ENCODE measurements at regions not wholly inside any gene's neighbourhood (a gene's known extent, or its start where the extent isn't known, plus 50 kb on each side); places are given as distances from the start of the nearest gene placed in this dataset.

DNA sequence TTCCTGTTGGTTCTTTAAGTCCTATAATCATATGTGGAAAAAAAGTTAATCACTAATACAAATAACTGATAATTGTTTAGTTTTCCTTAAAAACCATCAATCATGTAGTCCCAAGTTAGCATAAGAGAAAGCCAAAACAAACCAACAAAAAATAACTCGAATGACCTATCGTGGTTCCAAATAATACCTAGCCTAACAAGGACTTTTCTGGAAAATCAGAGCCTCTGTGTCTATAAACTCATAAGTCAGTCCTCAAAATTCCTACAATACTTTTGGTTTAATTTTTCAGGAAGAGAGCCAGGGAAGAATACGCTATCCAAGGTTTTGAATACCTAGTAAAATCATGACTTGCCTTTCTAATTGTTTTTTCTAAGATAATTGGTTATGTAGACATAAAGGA lies 975.3 kb upstream of the SOX9 start:
- Histone ChIP-seq H3K9ac (ENCODE audit: low read length) (no peak overlapping the region), H3K27me3 (ENCODE audit: insufficient read depth, low read length) (no peaks in the 10 kb centered on the region), H2AFZ (ENCODE audit: low read length) (no peak overlapping the region), H3K9me2 (ENCODE audit: low read depth, low read length) (no peaks in the 10 kb centered on the region), H3K4me2 (ENCODE audit: low read length) (no peak overlapping the region), H3K79me2 (ENCODE audit: insufficient read depth, low read length) (no peaks in the 10 kb centered on the region), H3K9me3 (ENCODE audit: low read length) (no peaks in the 10 kb centered on the region), H3K4me1 (ENCODE audit: insufficient read depth, low read length, severe bottlenecking) (no peaks in the 10 kb centered on the region), H4K20me1 (ENCODE audit: insufficient read depth, low read length) (no peaks in the 10 kb centered on the region), H3K27ac (ENCODE audit: low read depth, low read length, poor library complexity, severe bottlenecking) (no peak overlapping the region), H3K36me3 (ENCODE audit: insufficient read depth, low read length) (no peaks in the 10 kb centered on the region), H3F3A (ENCODE audit: insufficient read depth, low read length) (no peaks in the 10 kb centered on the region), H3K4me3 (ENCODE audit: low read depth, low read length, poor library complexity, severe bottlenecking) (no peak overlapping the region)
- TF ChIP-seq, protein P1, sequence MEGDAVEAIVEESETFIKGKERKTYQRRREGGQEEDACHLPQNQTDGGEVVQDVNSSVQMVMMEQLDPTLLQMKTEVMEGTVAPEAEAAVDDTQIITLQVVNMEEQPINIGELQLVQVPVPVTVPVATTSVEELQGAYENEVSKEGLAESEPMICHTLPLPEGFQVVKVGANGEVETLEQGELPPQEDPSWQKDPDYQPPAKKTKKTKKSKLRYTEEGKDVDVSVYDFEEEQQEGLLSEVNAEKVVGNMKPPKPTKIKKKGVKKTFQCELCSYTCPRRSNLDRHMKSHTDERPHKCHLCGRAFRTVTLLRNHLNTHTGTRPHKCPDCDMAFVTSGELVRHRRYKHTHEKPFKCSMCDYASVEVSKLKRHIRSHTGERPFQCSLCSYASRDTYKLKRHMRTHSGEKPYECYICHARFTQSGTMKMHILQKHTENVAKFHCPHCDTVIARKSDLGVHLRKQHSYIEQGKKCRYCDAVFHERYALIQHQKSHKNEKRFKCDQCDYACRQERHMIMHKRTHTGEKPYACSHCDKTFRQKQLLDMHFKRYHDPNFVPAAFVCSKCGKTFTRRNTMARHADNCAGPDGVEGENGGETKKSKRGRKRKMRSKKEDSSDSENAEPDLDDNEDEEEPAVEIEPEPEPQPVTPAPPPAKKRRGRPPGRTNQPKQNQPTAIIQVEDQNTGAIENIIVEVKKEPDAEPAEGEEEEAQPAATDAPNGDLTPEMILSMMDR (IDR thresholded peaks at IDR 0.05; ENCODE audit: low read length), result no peak
- no peak for TF ChIP-seq EZH2 (IDR thresholded peaks at IDR 0.05; ENCODE audit: borderline replicate concordance, low read length)

DNA sequence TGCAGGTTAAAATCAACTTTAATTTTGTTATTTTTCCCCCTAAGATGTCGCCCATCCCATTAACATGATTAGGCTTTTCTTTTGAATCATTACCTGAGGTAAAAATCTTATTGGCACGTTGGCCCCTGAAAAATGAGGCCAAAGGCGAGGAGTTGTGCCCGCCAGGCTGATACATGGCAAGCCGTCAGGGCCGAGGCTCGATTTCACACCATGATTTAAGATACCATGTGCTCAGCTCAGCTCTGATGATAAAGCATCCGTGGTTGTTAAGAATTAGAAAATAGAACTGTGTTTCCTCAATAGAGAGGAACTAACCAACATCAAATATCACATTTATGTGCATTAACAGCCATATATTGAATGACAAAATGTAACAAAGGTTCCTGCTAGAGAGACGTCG lies 972.9 kb upstream of the SOX9 start:
- no peaks in the 10 kb centered on the region for H4K20me1 ChIP-seq (ENCODE audit: insufficient read depth, low read length)
- no peaks in the 10 kb centered on the region for H3K4me1 ChIP-seq (ENCODE audit: insufficient read depth, low read length, severe bottlenecking)
- H3K36me3 ChIP-seq (ENCODE audit: insufficient read depth, low read length), result no peaks in the 10 kb centered on the region
- H3K9me2 ChIP-seq (ENCODE audit: low read depth, low read length), result no peaks in the 10 kb centered on the region
- no peaks in the 10 kb centered on the region for H3K27me3 ChIP-seq (ENCODE audit: insufficient read depth, low read length)
- H3K79me2 ChIP-seq (ENCODE audit: insufficient read depth, low read length), result no peaks in the 10 kb centered on the region
- H3K9ac ChIP-seq (ENCODE audit: low read length), result no peak overlapping the region
- no peaks in the 10 kb centered on the region for H3F3A ChIP-seq (ENCODE audit: insufficient read depth, low read length)
- TF ChIP-seq, protein P1 (IDR thresholded peaks at IDR 0.05; ENCODE audit: low read length), result no peak
- no peak for TF ChIP-seq EZH2 (IDR thresholded peaks at IDR 0.05; ENCODE audit: borderline replicate concordance, low read length)
- H2AFZ ChIP-seq (ENCODE audit: low read length), result no peak overlapping the region
- H3K4me3 ChIP-seq (ENCODE audit: low read depth, low read length, poor library complexity, severe bottlenecking), result no peak overlapping the region
- H3K4me2 ChIP-seq (ENCODE audit: low read length), result no peak overlapping the region
- no peaks in the 10 kb centered on the region for H3K9me3 ChIP-seq (ENCODE audit: low read length)
- no peak overlapping the region for H3K27ac ChIP-seq (ENCODE audit: low read depth, low read length, poor library complexity, severe bottlenecking)

DNA sequence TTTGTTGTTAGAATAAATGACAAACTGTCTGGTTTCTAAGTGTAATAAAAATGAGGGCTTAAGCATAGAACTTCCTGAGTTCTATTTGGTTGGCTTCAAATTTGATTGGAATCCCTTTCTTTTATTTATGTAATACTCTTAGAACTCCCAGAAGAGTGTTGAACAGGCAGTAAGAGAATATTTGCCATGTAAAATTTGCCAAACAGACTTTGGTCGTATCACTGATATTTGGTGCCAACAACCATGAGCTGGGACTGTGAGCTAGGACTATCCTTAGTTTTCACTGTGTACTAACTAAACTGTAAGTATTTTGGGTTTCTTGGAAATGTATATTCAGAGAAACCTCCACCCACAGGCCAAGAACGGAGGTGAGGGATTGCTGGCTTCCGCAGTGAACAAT lies 971.2 kb upstream of the SOX9 start:
- Histone ChIP-seq H3F3A (ENCODE audit: insufficient read depth, low read length) (no peaks in the 10 kb centered on the region), H3K9me2 (ENCODE audit: low read depth, low read length) (no peaks in the 10 kb centered on the region), H3K36me3 (ENCODE audit: insufficient read depth, low read length) (no peaks in the 10 kb centered on the region), H3K27me3 (ENCODE audit: insufficient read depth, low read length) (no peaks in the 10 kb centered on the region), H3K9me3 (ENCODE audit: low read length) (no peaks in the 10 kb centered on the region), H3K27ac (ENCODE audit: low read depth, low read length, poor library complexity, severe bottlenecking) (no peak overlapping the region), H3K4me2 (ENCODE audit: low read length) (no peak overlapping the region), H4K20me1 (ENCODE audit: insufficient read depth, low read length) (no peaks in the 10 kb centered on the region), H3K9ac (ENCODE audit: low read length) (no peak overlapping the region), H3K4me1 (ENCODE audit: insufficient read depth, low read length, severe bottlenecking) (no peaks in the 10 kb centered on the region), H3K79me2 (ENCODE audit: insufficient read depth, low read length) (no peaks in the 10 kb centered on the region), H3K4me3 (ENCODE audit: low read depth, low read length, poor library complexity, severe bottlenecking) (no peak overlapping the region), H2AFZ (ENCODE audit: low read length) (no peak overlapping the region)
- TF ChIP-seq EZH2 (IDR thresholded peaks at IDR 0.05; ENCODE audit: borderline replicate concordance, low read length), result no peak
- TF ChIP-seq, protein P1 (IDR thresholded peaks at IDR 0.05; ENCODE audit: low read length), result no peak

All from OCI-LY1 (cell line).